ENCODE measurements at regions not wholly inside any gene's neighbourhood (a gene's known extent, or its start where the extent isn't known, plus 50 kb on each side); places are given as distances from the start of the nearest gene placed in this dataset.
"Not testable (repeated sequence)": the region's sequence is repeated elsewhere in the genome, so short reads cannot be mapped to it uniquely, and the experiment has no call there.

DNA sequence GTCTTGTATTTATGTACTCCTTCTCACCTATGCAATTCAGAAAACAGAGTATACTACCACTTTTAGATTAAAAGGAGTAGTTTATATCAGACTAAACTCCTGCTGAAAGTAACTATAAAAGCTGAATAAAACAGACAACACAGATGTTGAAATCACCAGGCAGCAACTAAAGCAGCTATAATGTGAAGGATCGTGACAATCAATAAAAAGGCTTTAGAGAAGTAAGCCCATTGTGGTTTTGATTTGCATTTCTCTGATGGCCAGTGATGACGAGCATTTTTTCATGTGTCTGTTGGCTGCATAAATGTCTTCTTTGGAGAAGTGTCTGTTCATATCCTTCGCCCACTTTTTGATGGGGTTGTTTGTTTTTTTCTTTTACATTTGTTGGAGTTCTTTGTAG is 152.1 kb upstream of the MB21D2 start:
- not testable (repeated sequence) for TF ChIP-seq EZH2 (IDR thresholded peaks at IDR 0.05; ENCODE audit: insufficient read depth, poor library complexity, severe bottlenecking); EZH2phosphoT487 (IDR thresholded peaks at IDR 0.05; ENCODE audit: insufficient read depth, low read depth)
